Fibroblast of skin of back (primary cell): ENCODE measurements at regions not wholly inside any gene's neighbourhood (a gene's known extent, or its start where the extent isn't known, plus 50 kb on each side); places are given as distances from the start of the nearest gene placed in this dataset.

Source experiments
- DNase-seq: peaks from one replicate; pipeline ENCODE4 v3.0.0-alpha.2; 2013

- peak; percentile 53 for DNase-seq
Observed at GRCh38 chr2:12795851-12796250, 79.1 kb downstream of the TRIB2 start.

GRCh38 chr2:12796657-12797056 lies 79.9 kb downstream of the TRIB2 start:
- no peak for DNase-seq

GRCh38 chr2:12797815-12798214 lies 81.1 kb downstream of the TRIB2 start:
- DNase-seq = peak; percentile 64

GRCh38 chr2:12803607-12804006 lies 86.9 kb downstream of the TRIB2 start:
- DNase-seq = peak; percentile 66

GRCh38 chr2:12804091-12804856 lies 87.5 kb downstream of the TRIB2 start:
- peak; percentile 62 for DNase-seq

GRCh38 chr2:12805033-12805432 lies 88.3 kb downstream of the TRIB2 start:
- no peak for DNase-seq

GRCh38 chr2:12806549-12807242 lies 90.0 kb downstream of the TRIB2 start:
- DNase-seq = no peak

GRCh38 chr2:12807907-12808810 lies 91.4 kb downstream of the TRIB2 start:
- no peak for DNase-seq

- peak; percentile 57 for DNase-seq
Observed at GRCh38 chr2:12809526-12809925, 92.8 kb downstream of the TRIB2 start.

GRCh38 chr2:12811916-12812315 lies 95.2 kb downstream of the TRIB2 start:
- DNase-seq = no peak

GRCh38 chr2:12813166-12813565 lies 96.4 kb downstream of the TRIB2 start:
- no peak for DNase-seq

- DNase-seq = peak; percentile 61
Observed at GRCh38 chr2:12816379-12817306, 99.9 kb downstream of the TRIB2 start.

- no peak for DNase-seq
Observed at GRCh38 chr2:12817870-12818269, 101.1 kb downstream of the TRIB2 start.

GRCh38 chr2:12818416-12819102 lies 101.8 kb downstream of the TRIB2 start:
- no peak for DNase-seq

- peak; percentile 99 for DNase-seq
Observed at GRCh38 chr2:12819103-12819475, 102.4 kb downstream of the TRIB2 start.

- DNase-seq = peak; percentile 65
Observed at GRCh38 chr2:12819721-12820120, 103.0 kb downstream of the TRIB2 start.

- no peak for DNase-seq
Observed at GRCh38 chr2:12821656-12822055, 104.9 kb downstream of the TRIB2 start.

GRCh38 chr2:12824351-12824777 lies 107.6 kb downstream of the TRIB2 start:
- peak; percentile 79 for DNase-seq

GRCh38 chr2:12824778-12825379 lies 108.1 kb downstream of the TRIB2 start:
- DNase-seq = no peak

- DNase-seq = no peak
Observed at GRCh38 chr2:12826781-12827180, 110.0 kb downstream of the TRIB2 start.

- no peak for DNase-seq
Observed at GRCh38 chr2:12827721-12828120, 111.0 kb downstream of the TRIB2 start.
